ENCODE measurements at regions not wholly inside any gene's neighbourhood (a gene's known extent, or its start where the extent isn't known, plus 50 kb on each side); places are given as distances from the start of the nearest gene placed in this dataset.

DNA sequence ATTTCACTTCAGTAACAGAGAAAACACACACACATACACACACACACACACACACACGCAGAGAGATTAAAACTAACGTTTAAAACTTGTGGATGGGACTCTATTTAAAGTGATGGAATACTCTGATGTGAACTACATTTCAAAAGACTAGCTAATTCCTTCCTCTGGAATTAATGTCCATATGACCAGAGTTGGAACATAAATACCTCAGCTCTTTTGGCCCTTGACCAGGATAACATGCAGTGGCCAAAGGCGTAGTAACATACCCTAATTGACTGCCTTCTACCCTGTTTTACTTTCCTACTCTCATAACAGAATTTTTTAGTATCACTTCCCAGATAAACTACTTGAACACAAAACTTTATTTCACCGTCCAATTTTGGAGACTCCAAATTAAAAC is 671.3 kb upstream of the CHAC2 start:
- no peak for TF ChIP-seq CTCF (IDR thresholded peaks at IDR 0.05)
- no peak for TF ChIP-seq POLR2A (IDR thresholded peaks at IDR 0.05)
- TF ChIP-seq POLR2AphosphoS5 (IDR thresholded peaks at IDR 0.05) = no peak
- no peak for TF ChIP-seq EP300 (IDR thresholded peaks at IDR 0.05)
